ENCODE measurements at regions not wholly inside any gene's neighbourhood (a gene's known extent, or its start where the extent isn't known, plus 50 kb on each side); places are given as distances from the start of the nearest gene placed in this dataset.

DNA sequence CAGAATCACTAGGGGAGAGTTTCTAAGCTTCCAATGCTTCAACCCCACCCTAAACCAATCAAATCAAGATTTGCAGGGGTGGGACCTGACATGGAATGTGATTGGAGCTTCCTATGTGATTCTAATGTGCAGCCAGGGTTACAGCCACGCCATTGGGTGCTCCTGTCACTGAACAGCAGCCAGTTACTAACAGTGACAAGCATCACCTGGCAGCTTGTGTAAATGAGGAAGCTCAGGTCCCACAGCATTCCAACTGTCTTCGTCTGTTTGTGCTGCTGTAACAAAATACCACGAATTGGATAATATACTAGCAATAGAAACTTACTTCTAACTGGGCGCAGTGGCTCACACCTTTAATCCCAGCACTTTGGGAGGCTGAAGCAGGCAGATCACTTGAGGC is 294.9 kb downstream of the SHQ1 start:
- H3K9ac ChIP-seq: no peak overlapping the region
- POLR2A ChIA-PET: no interaction called here
- WGBS (ENCODE audit: low lambda C conversion rate): 35% methylated on average over 4 of the region's 4 CpGs
- H3K9me3 ChIP-seq: no peaks in the 10 kb centered on the region
- no peak overlapping the region for H3K4me3 ChIP-seq (ENCODE audit: low read depth in 2 of 2, low read length in 1 of 2)
- no peaks in the 10 kb centered on the region; the same call in 1 of the 2 replicates for H3K27me3 ChIP-seq (ENCODE audit: insufficient read depth)
- TF ChIP-seq MAX (IDR thresholded peaks at IDR 0.05; ENCODE audit: low read depth): no peak
- no peaks in the 10 kb centered on the region for H4K20me1 ChIP-seq (ENCODE audit: insufficient read depth)
- peaks cover 0 to 4% of the 10 kb centered on the region in 2 experiments; a peak in 1 of 4 replicates for H3K4me1 ChIP-seq (ENCODE audit: control insufficient read depth in 1 of 2, insufficient read depth in 2 of 2, low read depth in 1 of 2, low read length in 1 of 2)
- no peak overlapping the region for H2AFZ ChIP-seq (ENCODE audit: low read depth)
- no peak overlapping the region for H3K4me2 ChIP-seq
- no peaks in the 10 kb centered on the region for H3K36me3 ChIP-seq (replicated peaks in 1 of 2; ENCODE audit: control insufficient read depth in 1 of 2, insufficient read depth in 2 of 2, low read length in 1 of 2)
- H3K27ac ChIP-seq (ENCODE audit: low read depth in 2 of 2, low read length in 1 of 2): no peak overlapping the region
- no peak for DNase-seq
- H3K79me2 ChIP-seq (ENCODE audit: insufficient read depth): no peaks in the 10 kb centered on the region
- H3F3A ChIP-seq (replicated peaks; ENCODE audit: insufficient read depth): no peaks in the 10 kb centered on the region
- CTCF ChIA-PET: no interaction called here
- H3K9me2 ChIP-seq: no peaks in the 10 kb centered on the region

- no peaks in the 10 kb centered on the region for H3K79me2 ChIP-seq (ENCODE audit: insufficient read depth)
- ChIA-PET CTCF (no interaction called here), POLR2A (no interaction called here)
- H4K20me1 ChIP-seq (ENCODE audit: insufficient read depth): no peaks in the 10 kb centered on the region
- H3K27me3 ChIP-seq (ENCODE audit: insufficient read depth): no peaks in the 10 kb centered on the region; the same call in 1 of the 2 replicates
- H3K9ac ChIP-seq: no peak overlapping the region
- H2AFZ ChIP-seq (ENCODE audit: low read depth): no peak overlapping the region
- H3K9me2 ChIP-seq: no peaks in the 10 kb centered on the region
- TF ChIP-seq RFX5 (IDR thresholded peaks at IDR 0.05; ENCODE audit: low read length) (no peak), MAX (IDR thresholded peaks at IDR 0.05; ENCODE audit: low read depth) (no peak), TAF1 (IDR thresholded peaks at IDR 0.05; ENCODE audit: borderline replicate concordance, low read depth, low read length) (no peak)
- no peak for DNase-seq
- peaks cover 0 to 4% of the 10 kb centered on the region in 2 experiments; a peak in 1 of 4 replicates for H3K4me1 ChIP-seq (ENCODE audit: control insufficient read depth in 1 of 2, insufficient read depth in 2 of 2, low read depth in 1 of 2, low read length in 1 of 2)
- H3K36me3 ChIP-seq (replicated peaks in 1 of 2; ENCODE audit: control insufficient read depth in 1 of 2, insufficient read depth in 2 of 2, low read length in 1 of 2): no peaks in the 10 kb centered on the region
- H3K9me3 ChIP-seq: no peaks in the 10 kb centered on the region
- no peak overlapping the region for H3K4me3 ChIP-seq (ENCODE audit: low read depth in 2 of 2, low read length in 1 of 2)
- no peaks in the 10 kb centered on the region for H3F3A ChIP-seq (replicated peaks; ENCODE audit: insufficient read depth)
- WGBS (ENCODE audit: low lambda C conversion rate): 73% methylated on average over 4 of the region's 4 CpGs
- H3K27ac ChIP-seq (ENCODE audit: low read depth in 2 of 2, low read length in 1 of 2): no peak overlapping the region
- H3K4me2 ChIP-seq: no peak overlapping the region
Measured at GRCh38 chr3:72550582-72551262, 297.5 kb downstream of the SHQ1 start.

GRCh38 chr3:72549761-72550581 is 298.3 kb downstream of the SHQ1 start:
- CTCF ChIA-PET: no interaction called here
- H3K4me3 ChIP-seq (ENCODE audit: low read depth in 2 of 2, low read length in 1 of 2): no peak overlapping the region; a peak in 1 of 4 replicates
- POLR2A ChIA-PET: no interaction called here
- H3K27me3 ChIP-seq (ENCODE audit: insufficient read depth): no peaks in the 10 kb centered on the region; the same call in 1 of the 2 replicates
- H3K79me2 ChIP-seq (ENCODE audit: insufficient read depth): no peaks in the 10 kb centered on the region
- H3K4me1 ChIP-seq (ENCODE audit: control insufficient read depth in 1 of 2, insufficient read depth in 2 of 2, low read depth in 1 of 2, low read length in 1 of 2): peaks cover 0 to 4% of the 10 kb centered on the region in 2 experiments; a peak in 1 of 4 replicates
- H3K9me3 ChIP-seq: no peaks in the 10 kb centered on the region
- H4K20me1 ChIP-seq (ENCODE audit: insufficient read depth): no peaks in the 10 kb centered on the region
- no peak overlapping the region for H3K27ac ChIP-seq (ENCODE audit: low read depth in 2 of 2, low read length in 1 of 2)
- 77% methylated on average over 12 of the region's 12 CpGs for WGBS (ENCODE audit: low lambda C conversion rate)
- H3F3A ChIP-seq (replicated peaks; ENCODE audit: insufficient read depth): no peaks in the 10 kb centered on the region
- H3K36me3 ChIP-seq (replicated peaks in 1 of 2; ENCODE audit: control insufficient read depth in 1 of 2, insufficient read depth in 2 of 2, low read length in 1 of 2): no peaks in the 10 kb centered on the region
- peak; percentile 37 for DNase-seq
- H3K4me2 ChIP-seq: no peak overlapping the region
- no peak overlapping the region for H3K9ac ChIP-seq
- no peaks in the 10 kb centered on the region for H3K9me2 ChIP-seq
- H2AFZ ChIP-seq (ENCODE audit: low read depth): no peak overlapping the region
- TF ChIP-seq RFX5 (IDR thresholded peaks at IDR 0.05; ENCODE audit: low read length) (no peak), MAX (IDR thresholded peaks at IDR 0.05; ENCODE audit: low read depth) (no peak), SMC3 (IDR thresholded peaks at IDR 0.05; ENCODE audit: low read depth, low read length) (no peak), NRF1 (IDR thresholded peaks at IDR 0.05; ENCODE audit: low read depth, low read length) (no peak), POLR2AphosphoS5 (IDR thresholded peaks at IDR 0.05; ENCODE audit: low read depth, low read length) (no peak), NFIC (IDR thresholded peaks at IDR 0.05; ENCODE audit: borderline replicate concordance) (no peak), USF2 (IDR thresholded peaks at IDR 0.05; ENCODE audit: borderline replicate concordance, low read depth, low read length) (no peak), EP300 (IDR thresholded peaks at IDR 0.05; ENCODE audit: borderline replicate concordance in 1 of 2, low read depth in 1 of 2, low read length in 1 of 2) (no peak), TAF1 (IDR thresholded peaks at IDR 0.05; ENCODE audit: borderline replicate concordance, low read depth, low read length) (no peak), ELF1 (IDR thresholded peaks at IDR 0.05) (no peak)
- TF ChIP-seq, protein P1, sequence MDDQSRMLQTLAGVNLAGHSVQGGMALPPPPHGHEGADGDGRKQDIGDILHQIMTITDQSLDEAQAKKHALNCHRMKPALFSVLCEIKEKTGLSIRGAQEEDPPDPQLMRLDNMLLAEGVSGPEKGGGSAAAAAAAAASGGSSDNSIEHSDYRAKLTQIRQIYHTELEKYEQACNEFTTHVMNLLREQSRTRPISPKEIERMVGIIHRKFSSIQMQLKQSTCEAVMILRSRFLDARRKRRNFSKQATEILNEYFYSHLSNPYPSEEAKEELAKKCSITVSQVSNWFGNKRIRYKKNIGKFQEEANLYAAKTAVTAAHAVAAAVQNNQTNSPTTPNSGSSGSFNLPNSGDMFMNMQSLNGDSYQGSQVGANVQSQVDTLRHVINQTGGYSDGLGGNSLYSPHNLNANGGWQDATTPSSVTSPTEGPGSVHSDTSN (IDR thresholded peaks at IDR 0.05): no peak
